GM23338 (cell line): ENCODE measurements at regions not wholly inside any gene's neighbourhood (a gene's known extent, or its start where the extent isn't known, plus 50 kb on each side); places are given as distances from the start of the nearest gene placed in this dataset.

Experiments used
- ATAC-seq: fragments of 200-7000 bp; cut with Tn5 transposase; 3 replicates; pipeline ENCODE4 v1.9.1; 2020
- DNase-seq: peaks from one replicate; pipeline ENCODE4 v3.0.0-alpha.2; 2015; ENCODE audit warnings: low spot score
- H2AFZ ChIP-seq: fragments of 200-600 bp; sonication (generic); 2 replicates; pipeline ENCODE4 v1.8.0; 2016; ENCODE audit warnings: antibody characterized with exemption, mild to moderate bottlenecking, moderate library complexity
- H3F3A ChIP-seq: fragments of 200-600 bp; sonication (generic); replicated peaks from 2 replicates; pipeline ENCODE4 v1.8.0; 2017; ENCODE audit warnings: antibody characterized with exemption, mixed run types, low read depth
- H3K27ac ChIP-seq: fragments of 200-600 bp; sonication (generic); 2 replicates; pipeline ENCODE4 v1.6.1; 2016; ENCODE audit warnings: low read depth
- H3K27me3 ChIP-seq: fragments of 200-600 bp; sonication (generic); 2 replicates; pipeline ENCODE4 v1.8.0; 2016; ENCODE audit warnings: mild to moderate bottlenecking, mixed run types, moderate library complexity; ENCODE audit not compliant: insufficient read depth
- H3K36me3 ChIP-seq: fragments of 200-600 bp; sonication (generic); 2 replicates; pipeline ENCODE4 v1.8.0; 2016; ENCODE audit warnings: mild to moderate bottlenecking; ENCODE audit not compliant: insufficient read depth
- H3K4me1 ChIP-seq: fragments of 200-600 bp; sonication (generic); 2 replicates; pipeline ENCODE4 v1.8.0; 2016; ENCODE audit warnings: mild to moderate bottlenecking, moderate library complexity; ENCODE audit not compliant: insufficient read depth
- H3K4me2 ChIP-seq: fragments of 200-600 bp; sonication (generic); 2 replicates; pipeline ENCODE4 v1.7.1; 2017; ENCODE audit warnings: mixed run types
- H3K4me3 ChIP-seq: fragments of 200-600 bp; sonication (generic); 2 replicates; pipeline ENCODE4 v1.6.1; 2016; ENCODE audit warnings: mixed run types
- H3K79me2 ChIP-seq: fragments of 200-600 bp; sonication (generic); replicated peaks from 2 replicates; pipeline ENCODE4 v1.8.0; 2017; ENCODE audit warnings: mild to moderate bottlenecking; ENCODE audit not compliant: insufficient read depth
- H3K9me2 ChIP-seq: fragments of 200-600 bp; sonication (generic); 2 replicates; pipeline ENCODE4 v1.8.0; 2017; ENCODE audit not compliant: insufficient read depth
- H4K20me1 ChIP-seq: fragments of 200-600 bp; sonication (generic); replicated peaks from 2 replicates; pipeline ENCODE4 v1.8.0; 2017; ENCODE audit warnings: mild to moderate bottlenecking; ENCODE audit not compliant: insufficient read depth
- H3K27ac Mint-ChIP-seq: 2 replicates; pipeline ENCODE4 v1.8.0; 2020; ENCODE audit warnings: inconsistent platforms, mild to moderate bottlenecking, moderate library complexity, mixed read lengths
- H3K27me3 Mint-ChIP-seq: 3 replicates; pipeline ENCODE4 v1.8.0; 2022; ENCODE audit warnings: low read depth, mild to moderate bottlenecking, moderate library complexity, mixed read lengths, inconsistent platforms; ENCODE audit not compliant: insufficient read depth, poor library complexity
- H3K36me3 Mint-ChIP-seq: 3 replicates; pipeline ENCODE4 v1.8.0; 2021; ENCODE audit warnings: low read depth, mild to moderate bottlenecking, inconsistent platforms, moderate library complexity, mixed read lengths
- H3K4me1 Mint-ChIP-seq: 3 replicates; pipeline ENCODE4 v1.8.0; 2020; ENCODE audit warnings: mild to moderate bottlenecking, inconsistent platforms, mixed read lengths
- H3K4me3 Mint-ChIP-seq: 3 replicates; pipeline ENCODE4 v1.8.0; 2021; ENCODE audit warnings: moderate library complexity, mild to moderate bottlenecking, inconsistent platforms, mixed read lengths
- H3K9me3 Mint-ChIP-seq: 3 replicates; pipeline ENCODE4 v1.8.0; 2020; ENCODE audit warnings: moderate library complexity, mild to moderate bottlenecking, inconsistent platforms, mixed read lengths
- CREB1 ChIP-seq: fragments of 250-450 bp; sonication (Bioruptor Pico); IDR thresholded peaks from 2 replicates; pipeline ENCODE4 v1.5.0; 2020; ENCODE audit warnings: low read depth, mild to moderate bottlenecking, moderate library complexity
- EZH2 ChIP-seq: fragments of 200-600 bp; sonication (generic); IDR thresholded peaks from one replicate; pipeline ENCODE4 v1.8.0; 2017; ENCODE audit warnings: antibody characterized with exemption, mild to moderate bottlenecking, low read depth; ENCODE audit not compliant: unreplicated experiment
- EZH2phosphoT487 ChIP-seq: fragments of 200-600 bp; sonication (generic); IDR thresholded peaks from one replicate; pipeline ENCODE4 v1.8.1; 2018; ENCODE audit warnings: antibody characterized with exemption; ENCODE audit not compliant: unreplicated experiment
- JUNB ChIP-seq: IDR thresholded peaks from one replicate; pipeline ENCODE4 v1.6.1; 2016; ENCODE audit warnings: antibody characterized with exemption; ENCODE audit not compliant: unreplicated experiment
- NANOG ChIP-seq: IDR thresholded peaks from 2 replicates; pipeline ENCODE4 v1.6.1; 2016; ENCODE audit warnings: antibody characterized with exemption, borderline replicate concordance
- POLR2AphosphoS5 ChIP-seq: IDR thresholded peaks from 2 replicates; pipeline ENCODE4 v1.6.1; 2016; ENCODE audit warnings: antibody characterized with exemption, low read depth
- STAT1 ChIP-seq: IDR thresholded peaks from one replicate; pipeline ENCODE4 v1.6.1; 2016; ENCODE audit warnings: antibody characterized with exemption; ENCODE audit not compliant: unreplicated experiment
- ZNF114 ChIP-seq: fragments of 250-450 bp; sonication (Bioruptor Pico); IDR thresholded peaks from 2 replicates; pipeline ENCODE4 v1.5.0; 2020; ENCODE audit warnings: mild to moderate bottlenecking, moderate library complexity
- ZNF331 ChIP-seq: fragments of 250-450 bp; sonication (Bioruptor Pico); IDR thresholded peaks from 2 replicates; pipeline ENCODE4 v1.5.0; 2020; ENCODE audit warnings: low read depth, mild to moderate bottlenecking, moderate library complexity
- TF ChIP-seq, protein P1 (sequence below): fragments of 250-450 bp; sonication (Bioruptor Pico); IDR thresholded peaks from 2 replicates; pipeline ENCODE4 v1.5.0; 2020; ENCODE audit warnings: mild to moderate bottlenecking, moderate library complexity
- TF ChIP-seq, protein P2 (sequence below): IDR thresholded peaks from 2 replicates; pipeline ENCODE4 v1.6.1; 2016; ENCODE audit warnings: antibody characterized with exemption
- TF ChIP-seq, protein P3 (sequence below): IDR thresholded peaks from one replicate; pipeline ENCODE4 v1.6.1; 2018; ENCODE audit warnings: antibody characterized with exemption; ENCODE audit not compliant: unreplicated experiment
- TF ChIP-seq, protein P4 (sequence below), 2 experiments: fragments of 200-600 bp in 1 of 2; sonication (generic) in 1 of 2; conservative IDR thresholded peaks; 2 replicates each; pipeline versions ENCODE4 v1.5.1 to v1.6.1; 2016 to 2017; ENCODE audit warnings: antibody characterized with exemption in 2 of 2, low read depth in 2 of 2, mild to moderate bottlenecking in 2 of 2, moderate library complexity in 1 of 2

DNA sequence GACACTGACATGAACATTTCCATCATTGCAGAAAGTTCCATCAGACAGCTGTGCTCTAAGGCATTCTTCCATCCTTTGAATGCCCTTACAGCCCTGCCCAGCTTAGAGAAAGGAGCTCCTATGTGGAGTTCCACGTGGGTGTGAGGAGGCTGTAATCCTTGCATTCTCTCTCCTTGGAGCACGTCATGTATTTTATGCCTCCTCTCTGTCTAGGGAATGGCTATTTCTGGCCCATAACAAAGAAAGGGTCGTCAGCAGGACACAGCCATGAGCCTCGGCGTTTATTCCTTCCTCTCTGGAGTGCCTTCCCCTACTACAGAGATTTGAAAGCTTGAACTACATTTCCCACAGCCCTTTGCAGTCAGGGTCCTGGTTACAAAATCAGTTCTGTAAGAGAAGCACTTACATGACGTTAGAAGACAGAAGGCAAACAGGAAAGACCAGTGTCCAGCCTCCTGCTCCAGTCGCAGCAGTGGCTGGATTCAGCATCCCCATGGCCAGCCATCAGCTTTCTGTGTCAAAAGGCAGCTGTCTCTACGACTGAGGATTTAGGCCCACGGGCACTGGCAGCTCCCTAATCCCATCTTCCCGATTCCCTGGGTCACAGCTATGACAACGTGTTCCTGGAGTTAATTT is 234.9 kb downstream of the TFCP2L1 start:
- no peaks in the 10 kb centered on the region for H3K4me1 ChIP-seq
- H3K4me3 ChIP-seq, result no peak overlapping the region
- no peaks in the 10 kb centered on the region; the same call in 1 of the 2 replicates for H3K9me2 ChIP-seq
- ATAC-seq (peak; percentile 32; the same call in 1 of the 3 replicates), DNase-seq (no peak)
- H3K27me3 Mint-ChIP-seq, result peaks cover 14% of the 10 kb centered on the region
- no peak overlapping the region for H3K4me2 ChIP-seq
- peaks cover 9% of the 10 kb centered on the region; the same call in 2 of the 3 replicates for H3K9me3 Mint-ChIP-seq
- H3K27me3 ChIP-seq, result no peaks in the 10 kb centered on the region
- no peak overlapping the region for H3K4me3 Mint-ChIP-seq
- no peaks in the 10 kb centered on the region for H4K20me1 ChIP-seq
- TF ChIP-seq, protein P1, sequence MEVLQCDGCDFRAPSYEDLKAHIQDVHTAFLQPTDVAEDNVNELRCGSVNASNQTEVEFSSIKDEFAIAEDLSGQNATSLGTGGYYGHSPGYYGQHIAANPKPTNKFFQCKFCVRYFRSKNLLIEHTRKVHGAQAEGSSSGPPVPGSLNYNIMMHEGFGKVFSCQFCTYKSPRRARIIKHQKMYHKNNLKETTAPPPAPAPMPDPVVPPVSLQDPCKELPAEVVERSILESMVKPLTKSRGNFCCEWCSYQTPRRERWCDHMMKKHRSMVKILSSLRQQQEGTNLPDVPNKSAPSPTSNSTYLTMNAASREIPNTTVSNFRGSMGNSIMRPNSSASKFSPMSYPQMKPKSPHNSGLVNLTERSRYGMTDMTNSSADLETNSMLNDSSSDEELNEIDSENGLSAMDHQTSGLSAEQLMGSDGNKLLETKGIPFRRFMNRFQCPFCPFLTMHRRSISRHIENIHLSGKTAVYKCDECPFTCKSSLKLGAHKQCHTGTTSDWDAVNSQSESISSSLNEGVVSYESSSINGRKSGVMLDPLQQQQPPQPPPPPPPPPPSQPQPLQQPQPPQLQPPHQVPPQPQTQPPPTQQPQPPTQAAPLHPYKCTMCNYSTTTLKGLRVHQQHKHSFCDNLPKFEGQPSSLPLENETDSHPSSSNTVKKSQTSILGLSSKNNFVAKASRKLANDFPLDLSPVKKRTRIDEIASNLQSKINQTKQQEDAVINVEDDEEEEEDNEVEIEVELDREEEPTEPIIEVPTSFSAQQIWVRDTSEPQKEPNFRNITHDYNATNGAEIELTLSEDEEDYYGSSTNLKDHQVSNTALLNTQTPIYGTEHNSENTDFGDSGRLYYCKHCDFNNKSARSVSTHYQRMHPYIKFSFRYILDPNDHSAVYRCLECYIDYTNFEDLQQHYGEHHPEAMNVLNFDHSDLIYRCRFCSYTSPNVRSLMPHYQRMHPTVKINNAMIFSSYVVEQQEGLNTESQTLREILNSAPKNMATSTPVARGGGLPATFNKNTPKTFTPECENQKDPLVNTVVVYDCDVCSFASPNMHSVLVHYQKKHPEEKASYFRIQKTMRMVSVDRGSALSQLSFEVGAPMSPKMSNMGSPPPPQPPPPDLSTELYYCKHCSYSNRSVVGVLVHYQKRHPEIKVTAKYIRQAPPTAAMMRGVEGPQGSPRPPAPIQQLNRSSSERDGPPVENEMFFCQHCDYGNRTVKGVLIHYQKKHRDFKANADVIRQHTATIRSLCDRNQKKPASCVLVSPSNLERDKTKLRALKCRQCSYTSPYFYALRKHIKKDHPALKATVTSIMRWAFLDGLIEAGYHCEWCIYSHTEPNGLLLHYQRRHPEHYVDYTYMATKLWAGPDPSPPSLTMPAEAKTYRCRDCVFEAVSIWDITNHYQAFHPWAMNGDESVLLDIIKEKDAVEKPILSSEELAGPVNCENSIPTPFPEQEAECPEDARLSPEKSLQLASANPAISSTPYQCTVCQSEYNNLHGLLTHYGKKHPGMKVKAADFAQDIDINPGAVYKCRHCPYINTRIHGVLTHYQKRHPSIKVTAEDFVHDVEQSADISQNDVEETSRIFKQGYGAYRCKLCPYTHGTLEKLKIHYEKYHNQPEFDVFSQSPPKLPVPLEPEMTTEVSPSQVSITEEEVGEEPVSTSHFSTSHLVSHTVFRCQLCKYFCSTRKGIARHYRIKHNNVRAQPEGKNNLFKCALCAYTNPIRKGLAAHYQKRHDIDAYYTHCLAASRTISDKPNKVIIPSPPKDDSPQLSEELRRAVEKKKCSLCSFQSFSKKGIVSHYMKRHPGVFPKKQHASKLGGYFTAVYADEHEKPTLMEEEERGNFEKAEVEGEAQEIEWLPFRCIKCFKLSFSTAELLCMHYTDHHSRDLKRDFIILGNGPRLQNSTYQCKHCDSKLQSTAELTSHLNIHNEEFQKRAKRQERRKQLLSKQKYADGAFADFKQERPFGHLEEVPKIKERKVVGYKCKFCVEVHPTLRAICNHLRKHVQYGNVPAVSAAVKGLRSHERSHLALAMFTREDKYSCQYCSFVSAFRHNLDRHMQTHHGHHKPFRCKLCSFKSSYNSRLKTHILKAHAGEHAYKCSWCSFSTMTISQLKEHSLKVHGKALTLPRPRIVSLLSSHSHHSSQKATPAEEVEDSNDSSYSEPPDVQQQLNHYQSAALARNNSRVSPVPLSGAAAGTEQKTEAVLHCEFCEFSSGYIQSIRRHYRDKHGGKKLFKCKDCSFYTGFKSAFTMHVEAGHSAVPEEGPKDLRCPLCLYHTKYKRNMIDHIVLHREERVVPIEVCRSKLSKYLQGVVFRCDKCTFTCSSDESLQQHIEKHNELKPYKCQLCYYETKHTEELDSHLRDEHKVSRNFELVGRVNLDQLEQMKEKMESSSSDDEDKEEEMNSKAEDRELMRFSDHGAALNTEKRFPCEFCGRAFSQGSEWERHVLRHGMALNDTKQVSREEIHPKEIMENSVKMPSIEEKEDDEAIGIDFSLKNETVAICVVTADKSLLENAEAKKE (CRISPR knock-in tag), result no peak
- no peak for TF ChIP-seq CREB1 (CRISPR knock-in tag)
- no peak for TF ChIP-seq POLR2AphosphoS5
- TF ChIP-seq ZNF331, result no peak
- TF ChIP-seq, protein P2, sequence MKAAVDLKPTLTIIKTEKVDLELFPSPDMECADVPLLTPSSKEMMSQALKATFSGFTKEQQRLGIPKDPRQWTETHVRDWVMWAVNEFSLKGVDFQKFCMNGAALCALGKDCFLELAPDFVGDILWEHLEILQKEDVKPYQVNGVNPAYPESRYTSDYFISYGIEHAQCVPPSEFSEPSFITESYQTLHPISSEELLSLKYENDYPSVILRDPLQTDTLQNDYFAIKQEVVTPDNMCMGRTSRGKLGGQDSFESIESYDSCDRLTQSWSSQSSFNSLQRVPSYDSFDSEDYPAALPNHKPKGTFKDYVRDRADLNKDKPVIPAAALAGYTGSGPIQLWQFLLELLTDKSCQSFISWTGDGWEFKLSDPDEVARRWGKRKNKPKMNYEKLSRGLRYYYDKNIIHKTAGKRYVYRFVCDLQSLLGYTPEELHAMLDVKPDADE, result no peak
- no peak for TF ChIP-seq STAT1
- TF ChIP-seq EZH2phosphoT487, result no peak
- no peak for TF ChIP-seq ZNF114 (CRISPR knock-in tag)
- TF ChIP-seq, protein P3, sequence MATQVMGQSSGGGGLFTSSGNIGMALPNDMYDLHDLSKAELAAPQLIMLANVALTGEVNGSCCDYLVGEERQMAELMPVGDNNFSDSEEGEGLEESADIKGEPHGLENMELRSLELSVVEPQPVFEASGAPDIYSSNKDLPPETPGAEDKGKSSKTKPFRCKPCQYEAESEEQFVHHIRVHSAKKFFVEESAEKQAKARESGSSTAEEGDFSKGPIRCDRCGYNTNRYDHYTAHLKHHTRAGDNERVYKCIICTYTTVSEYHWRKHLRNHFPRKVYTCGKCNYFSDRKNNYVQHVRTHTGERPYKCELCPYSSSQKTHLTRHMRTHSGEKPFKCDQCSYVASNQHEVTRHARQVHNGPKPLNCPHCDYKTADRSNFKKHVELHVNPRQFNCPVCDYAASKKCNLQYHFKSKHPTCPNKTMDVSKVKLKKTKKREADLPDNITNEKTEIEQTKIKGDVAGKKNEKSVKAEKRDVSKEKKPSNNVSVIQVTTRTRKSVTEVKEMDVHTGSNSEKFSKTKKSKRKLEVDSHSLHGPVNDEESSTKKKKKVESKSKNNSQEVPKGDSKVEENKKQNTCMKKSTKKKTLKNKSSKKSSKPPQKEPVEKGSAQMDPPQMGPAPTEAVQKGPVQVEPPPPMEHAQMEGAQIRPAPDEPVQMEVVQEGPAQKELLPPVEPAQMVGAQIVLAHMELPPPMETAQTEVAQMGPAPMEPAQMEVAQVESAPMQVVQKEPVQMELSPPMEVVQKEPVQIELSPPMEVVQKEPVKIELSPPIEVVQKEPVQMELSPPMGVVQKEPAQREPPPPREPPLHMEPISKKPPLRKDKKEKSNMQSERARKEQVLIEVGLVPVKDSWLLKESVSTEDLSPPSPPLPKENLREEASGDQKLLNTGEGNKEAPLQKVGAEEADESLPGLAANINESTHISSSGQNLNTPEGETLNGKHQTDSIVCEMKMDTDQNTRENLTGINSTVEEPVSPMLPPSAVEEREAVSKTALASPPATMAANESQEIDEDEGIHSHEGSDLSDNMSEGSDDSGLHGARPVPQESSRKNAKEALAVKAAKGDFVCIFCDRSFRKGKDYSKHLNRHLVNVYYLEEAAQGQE, result no peak
- TF ChIP-seq, protein P4, sequence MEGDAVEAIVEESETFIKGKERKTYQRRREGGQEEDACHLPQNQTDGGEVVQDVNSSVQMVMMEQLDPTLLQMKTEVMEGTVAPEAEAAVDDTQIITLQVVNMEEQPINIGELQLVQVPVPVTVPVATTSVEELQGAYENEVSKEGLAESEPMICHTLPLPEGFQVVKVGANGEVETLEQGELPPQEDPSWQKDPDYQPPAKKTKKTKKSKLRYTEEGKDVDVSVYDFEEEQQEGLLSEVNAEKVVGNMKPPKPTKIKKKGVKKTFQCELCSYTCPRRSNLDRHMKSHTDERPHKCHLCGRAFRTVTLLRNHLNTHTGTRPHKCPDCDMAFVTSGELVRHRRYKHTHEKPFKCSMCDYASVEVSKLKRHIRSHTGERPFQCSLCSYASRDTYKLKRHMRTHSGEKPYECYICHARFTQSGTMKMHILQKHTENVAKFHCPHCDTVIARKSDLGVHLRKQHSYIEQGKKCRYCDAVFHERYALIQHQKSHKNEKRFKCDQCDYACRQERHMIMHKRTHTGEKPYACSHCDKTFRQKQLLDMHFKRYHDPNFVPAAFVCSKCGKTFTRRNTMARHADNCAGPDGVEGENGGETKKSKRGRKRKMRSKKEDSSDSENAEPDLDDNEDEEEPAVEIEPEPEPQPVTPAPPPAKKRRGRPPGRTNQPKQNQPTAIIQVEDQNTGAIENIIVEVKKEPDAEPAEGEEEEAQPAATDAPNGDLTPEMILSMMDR (conservative IDR thresholded peaks at IDR 0.05; ENCODE audit: low read depth in 2 of 2), result no peak
- no peak for TF ChIP-seq JUNB
- no peak for TF ChIP-seq NANOG
- no peak for TF ChIP-seq EZH2
- H3K4me1 Mint-ChIP-seq, result no peaks in the 10 kb centered on the region
- no peaks in the 10 kb centered on the region for H3F3A ChIP-seq
- H3K27ac ChIP-seq, result no peak overlapping the region
- no peak overlapping the region for H2AFZ ChIP-seq
- no peak overlapping the region for H3K27ac Mint-ChIP-seq
- H3K36me3 Mint-ChIP-seq, result no peaks in the 10 kb centered on the region; the same call in 2 of the 3 replicates
- no peaks in the 10 kb centered on the region for H3K36me3 ChIP-seq
- H3K79me2 ChIP-seq, result no peaks in the 10 kb centered on the region
